K562 (cell line): ENCODE measurements at regions not wholly inside any gene's neighbourhood (a gene's known extent, or its start where the extent isn't known, plus 50 kb on each side); places are given as distances from the start of the nearest gene placed in this dataset.

Source experiments
- ATAC-seq: fragments of 200-7000 bp; cut with Tn5 transposase; 3 replicates; pipeline ENCODE4 v1.9.1; 2020; ENCODE audit warnings: moderate library complexity
- BruUV-seq: library from RNA; stranded (reverse); fragments of 400-500 nt; replicated peaks from 2 replicates; lab custom pipeline; 2021; lab: Mats Ljungman, UMichigan
- CTCF ChIA-PET: fragments of 300-600 bp; formaldehyde crosslinking; extraction: SDS; loops from one replicate; lab custom pipeline; 2021; ENCODE audit warnings: low intra/inter-chr PET ratio; lab: Yijun Ruan, JAX
- POLR2A ChIA-PET: fragments of 300-600, 350-650 bp; sonication (Branson Sonifier 250); formaldehyde crosslinking; extraction: SDS; loops from one replicate; lab custom pipeline; 2021; ENCODE audit warnings: antibody characterized with exemption, inconsistent platforms; lab: Yijun Ruan, JAX
- DNase-seq, 4 experiments: peaks; one replicate each; pipeline versions ENCODE4 v3.0.0 to v3.0.0-alpha.2; 2011 to 2018; ENCODE audit warnings: low spot score in 3 of 4, mixed read lengths in 3 of 4; ENCODE audit errors: extremely low read depth in 1 of 4
- FAIRE-seq: peaks from 2 replicates; lab custom pipeline; 2011; peaks lifted over from hg19 to GRCh38; lab: Jason Lieb, UNC
- H2AFZ ChIP-seq: 2 replicates; pipeline ENCODE4 v1.6.0; 2011; ENCODE audit warnings: low read depth, low read length, control low read depth, inconsistent platforms
- H3K27ac ChIP-seq: fragments of 200-600 bp; 3 replicates; pipeline ENCODE4 v1.8.0; 2011; ENCODE audit warnings: low read depth, mild to moderate bottlenecking, control low read depth, inconsistent platforms, low read length, moderate library complexity, mixed read lengths; ENCODE audit errors: extremely low read depth
- H3K27me3 ChIP-seq, 2 experiments: fragments of 300-600 bp in 1 of 2; 2 replicates in 1 of 2; 3 replicates in 1 of 2; pipeline versions ENCODE4 v1.6.0 to v1.8.0; 2011; ENCODE audit warnings: inconsistent platforms in 2 of 2, low read length in 2 of 2, mild to moderate bottlenecking in 1 of 2, mixed read lengths in 1 of 2, moderate library complexity in 1 of 2; ENCODE audit not compliant: control insufficient read depth in 2 of 2, insufficient read depth in 2 of 2
- H3K36me3 ChIP-seq: fragments of 300-600 bp; 3 replicates; pipeline ENCODE4 v1.8.0; 2011; ENCODE audit warnings: mild to moderate bottlenecking, low read length, inconsistent platforms; ENCODE audit not compliant: control insufficient read depth, insufficient read depth
- H3K4me1 ChIP-seq, 2 experiments: fragments of 200-600 bp in 1 of 2; replicated peaks in 1 of 2; 2 replicates in 1 of 2; 3 replicates in 1 of 2; pipeline versions ENCODE4 v1.5.1 to v1.8.0; 2011; ENCODE audit warnings: inconsistent platforms in 2 of 2, low read length in 2 of 2, mild to moderate bottlenecking in 1 of 2, mixed read lengths in 1 of 2, moderate library complexity in 1 of 2; ENCODE audit not compliant: control insufficient read depth in 2 of 2, insufficient read depth in 2 of 2
- H3K4me2 ChIP-seq: 2 replicates; pipeline ENCODE4 v1.6.1; 2011; ENCODE audit warnings: low read length, control low read depth, inconsistent platforms, mixed read lengths; ENCODE audit not compliant: insufficient read depth
- H3K4me3 ChIP-seq: fragments of 200-600 bp; sonication (generic), shearing (Covaris generic); 2 replicates; pipeline ENCODE4 v1.5.1; 2016; ENCODE audit warnings: control low read depth, inconsistent platforms
- H3K79me2 ChIP-seq: fragments of 200-600 bp; 3 replicates; pipeline ENCODE4 v1.8.0; 2011; ENCODE audit warnings: low read length, inconsistent platforms; ENCODE audit not compliant: control insufficient read depth, insufficient read depth
- H3K9ac ChIP-seq, 2 experiments: 2 replicates each; pipeline versions ENCODE4 v1.6.0 to v1.6.1; 2011; ENCODE audit warnings: low read depth in 2 of 2, low read length in 2 of 2, control low read depth in 1 of 2, inconsistent platforms in 1 of 2, mild to moderate bottlenecking in 1 of 2, mixed read lengths in 1 of 2; ENCODE audit not compliant: insufficient read depth in 1 of 2
- H3K9me1 ChIP-seq: one replicate; pipeline ENCODE4 v1.6.0; 2011; ENCODE audit warnings: inconsistent platforms, mild to moderate bottlenecking, low read length, moderate library complexity; ENCODE audit not compliant: control insufficient read depth, insufficient read depth
- H3K9me3 ChIP-seq: replicated peaks from 2 replicates; pipeline ENCODE4 v1.5.1; 2011; ENCODE audit warnings: low read depth, low read length, inconsistent platforms; ENCODE audit not compliant: control insufficient read depth, insufficient read depth
- H4K20me1 ChIP-seq: replicated peaks from 2 replicates; pipeline ENCODE4 v1.6.1; 2011; ENCODE audit warnings: low read length, inconsistent platforms, mixed read lengths; ENCODE audit not compliant: control insufficient read depth, insufficient read depth
- PHF21A ChIP-seq: fragments of 450-650 bp; IDR thresholded peaks from 2 replicates; pipeline ENCODE4 v1.6.1; 2017; ENCODE audit warnings: low read depth, borderline replicate concordance
- in situ Hi-C: fragments of 300-500 bp; cut with MboI; formaldehyde crosslinking; loops from 4 replicates; pipeline ENCODE4 v1.15.0; 2018; ENCODE audit warnings: inconsistent platforms, mixed read lengths
- intact Hi-C: fragments of 100-400 bp; cut with micrococcal nuclease; formaldehyde crosslinking; loops from 2 replicates; pipeline ENCODE4 v1.14.2; 2022
- TF ChIP-seq, protein P1 (sequence below): sonication (generic); formaldehyde crosslinking; IDR thresholded peaks from 2 replicates; pipeline ENCODE4 v1.8.0; 2023; ENCODE audit warnings: mild to moderate bottlenecking, missing genetic modification reagents
- TF ChIP-seq, protein P2 (sequence below): sonication (generic); formaldehyde crosslinking; IDR thresholded peaks from 2 replicates; pipeline ENCODE4 v1.9.0; 2022; ENCODE audit warnings: mild to moderate bottlenecking, missing genetic modification reagents

DNA sequence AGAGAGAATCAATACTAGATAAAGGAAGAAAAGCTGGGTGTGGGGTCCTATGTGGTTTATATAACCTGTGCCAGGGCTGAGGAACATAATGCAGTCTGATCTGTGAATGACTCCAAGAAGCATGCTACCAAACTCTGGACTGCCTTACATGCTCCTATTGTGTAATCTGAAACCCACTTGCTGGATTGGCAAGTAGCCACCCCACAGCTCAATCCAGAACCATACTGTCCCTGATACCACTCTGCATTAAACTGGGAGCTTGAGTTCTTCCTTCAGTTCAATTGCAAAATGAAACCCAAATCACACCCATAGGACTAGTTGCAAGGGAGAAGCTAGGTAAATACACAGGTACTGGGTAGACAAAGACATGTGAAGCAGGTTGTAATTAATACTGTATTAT is 115.4 kb upstream of the NEGR1 start:
- no peak overlapping the region for H3K27ac ChIP-seq
- DNase-seq (no peak), FAIRE-seq (no peak), ATAC-seq (no peak)
- no peaks in the 10 kb centered on the region for H3K27me3 ChIP-seq
- CTCF ChIA-PET, result no interaction called here
- no peaks in the 10 kb centered on the region for H4K20me1 ChIP-seq
- no peak overlapping the region for H3K4me2 ChIP-seq
- POLR2A ChIA-PET, result no interaction called here
- peaks cover 2% of the 10 kb centered on the region; the same call in 1 of the 2 replicates for H3K9me3 ChIP-seq
- no TSS peak for BruUV-seq
- no peaks in the 10 kb centered on the region for H3K36me3 ChIP-seq
- H3K79me2 ChIP-seq, result no peaks in the 10 kb centered on the region
- in situ Hi-C loops, result no loop called here
- no peak overlapping the region for H3K9ac ChIP-seq
- TF ChIP-seq, protein P1, sequence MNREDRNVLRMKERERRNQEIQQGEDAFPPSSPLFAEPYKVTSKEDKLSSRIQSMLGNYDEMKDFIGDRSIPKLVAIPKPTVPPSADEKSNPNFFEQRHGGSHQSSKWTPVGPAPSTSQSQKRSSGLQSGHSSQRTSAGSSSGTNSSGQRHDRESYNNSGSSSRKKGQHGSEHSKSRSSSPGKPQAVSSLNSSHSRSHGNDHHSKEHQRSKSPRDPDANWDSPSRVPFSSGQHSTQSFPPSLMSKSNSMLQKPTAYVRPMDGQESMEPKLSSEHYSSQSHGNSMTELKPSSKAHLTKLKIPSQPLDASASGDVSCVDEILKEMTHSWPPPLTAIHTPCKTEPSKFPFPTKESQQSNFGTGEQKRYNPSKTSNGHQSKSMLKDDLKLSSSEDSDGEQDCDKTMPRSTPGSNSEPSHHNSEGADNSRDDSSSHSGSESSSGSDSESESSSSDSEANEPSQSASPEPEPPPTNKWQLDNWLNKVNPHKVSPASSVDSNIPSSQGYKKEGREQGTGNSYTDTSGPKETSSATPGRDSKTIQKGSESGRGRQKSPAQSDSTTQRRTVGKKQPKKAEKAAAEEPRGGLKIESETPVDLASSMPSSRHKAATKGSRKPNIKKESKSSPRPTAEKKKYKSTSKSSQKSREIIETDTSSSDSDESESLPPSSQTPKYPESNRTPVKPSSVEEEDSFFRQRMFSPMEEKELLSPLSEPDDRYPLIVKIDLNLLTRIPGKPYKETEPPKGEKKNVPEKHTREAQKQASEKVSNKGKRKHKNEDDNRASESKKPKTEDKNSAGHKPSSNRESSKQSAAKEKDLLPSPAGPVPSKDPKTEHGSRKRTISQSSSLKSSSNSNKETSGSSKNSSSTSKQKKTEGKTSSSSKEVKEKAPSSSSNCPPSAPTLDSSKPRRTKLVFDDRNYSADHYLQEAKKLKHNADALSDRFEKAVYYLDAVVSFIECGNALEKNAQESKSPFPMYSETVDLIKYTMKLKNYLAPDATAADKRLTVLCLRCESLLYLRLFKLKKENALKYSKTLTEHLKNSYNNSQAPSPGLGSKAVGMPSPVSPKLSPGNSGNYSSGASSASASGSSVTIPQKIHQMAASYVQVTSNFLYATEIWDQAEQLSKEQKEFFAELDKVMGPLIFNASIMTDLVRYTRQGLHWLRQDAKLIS (CRISPR knock-in tag), result no peak
- TF ChIP-seq, protein P2, sequence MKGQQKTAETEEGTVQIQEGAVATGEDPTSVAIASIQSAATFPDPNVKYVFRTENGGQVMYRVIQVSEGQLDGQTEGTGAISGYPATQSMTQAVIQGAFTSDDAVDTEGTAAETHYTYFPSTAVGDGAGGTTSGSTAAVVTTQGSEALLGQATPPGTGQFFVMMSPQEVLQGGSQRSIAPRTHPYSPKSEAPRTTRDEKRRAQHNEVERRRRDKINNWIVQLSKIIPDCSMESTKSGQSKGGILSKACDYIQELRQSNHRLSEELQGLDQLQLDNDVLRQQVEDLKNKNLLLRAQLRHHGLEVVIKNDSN (CRISPR knock-in tag), result no peak
- TF ChIP-seq PHF21A, result no peak
- H2AFZ ChIP-seq, result no peak overlapping the region
- intact Hi-C loops, result no loop called here
- H3K4me1 ChIP-seq, result no peaks in the 10 kb centered on the region
- H3K4me3 ChIP-seq, result no peak overlapping the region
- no peaks in the 10 kb centered on the region for H3K9me1 ChIP-seq
